ENCODE measurements at regions not wholly inside any gene's neighbourhood (a gene's known extent, or its start where the extent isn't known, plus 50 kb on each side); places are given as distances from the start of the nearest gene placed in this dataset.

GRCh38 chr6:33863084-33863483, 59.3 kb upstream of the MLN start:
- no peak for DNase-seq (ENCODE audit: low spot score)
- no peak for TF ChIP-seq CTCF (IDR thresholded peaks at IDR 0.05; ENCODE audit: extremely low read depth, missing control alignments)

GRCh38 chr6:33862536-33862935, 58.7 kb upstream of the MLN start:
- TF ChIP-seq CTCF (IDR thresholded peaks at IDR 0.05; ENCODE audit: extremely low read depth, missing control alignments), result no peak
- no peak for DNase-seq (ENCODE audit: low spot score)

- TF ChIP-seq CTCF (IDR thresholded peaks at IDR 0.05; ENCODE audit: extremely low read depth, missing control alignments), result no peak
- DNase-seq (ENCODE audit: low spot score), result no peak
Observed at GRCh38 chr6:33861722-33862121, 57.9 kb upstream of the MLN start.

GRCh38 chr6:33860706-33861474, 57.1 kb upstream of the MLN start:
- no peak for TF ChIP-seq CTCF (IDR thresholded peaks at IDR 0.05; ENCODE audit: extremely low read depth, missing control alignments)
- DNase-seq (ENCODE audit: low spot score), result no peak

- no peak for TF ChIP-seq CTCF (IDR thresholded peaks at IDR 0.05; ENCODE audit: extremely low read depth, missing control alignments)
Observed at GRCh38 chr6:33860006-33860405, 56.2 kb upstream of the MLN start.

GRCh38 chr6:33858804-33859505, 55.2 kb upstream of the MLN start:
- TF ChIP-seq CTCF (IDR thresholded peaks at IDR 0.05; ENCODE audit: extremely low read depth, missing control alignments), result no peak
- DNase-seq (ENCODE audit: low spot score), result no peak

More at GRCh38 chr6:33860006-33860405, 56.2 kb upstream of the MLN start:
- DNase-seq (ENCODE audit: low spot score), result no peak

- DNase-seq (ENCODE audit: low spot score), result no peak
- TF ChIP-seq CTCF (IDR thresholded peaks at IDR 0.05; ENCODE audit: extremely low read depth, missing control alignments), result no peak
Observed at GRCh38 chr6:33857932-33858475, 54.2 kb upstream of the MLN start.
